ENCODE measurements at regions not wholly inside any gene's neighbourhood (a gene's known extent, or its start where the extent isn't known, plus 50 kb on each side); places are given as distances from the start of the nearest gene placed in this dataset.

DNA sequence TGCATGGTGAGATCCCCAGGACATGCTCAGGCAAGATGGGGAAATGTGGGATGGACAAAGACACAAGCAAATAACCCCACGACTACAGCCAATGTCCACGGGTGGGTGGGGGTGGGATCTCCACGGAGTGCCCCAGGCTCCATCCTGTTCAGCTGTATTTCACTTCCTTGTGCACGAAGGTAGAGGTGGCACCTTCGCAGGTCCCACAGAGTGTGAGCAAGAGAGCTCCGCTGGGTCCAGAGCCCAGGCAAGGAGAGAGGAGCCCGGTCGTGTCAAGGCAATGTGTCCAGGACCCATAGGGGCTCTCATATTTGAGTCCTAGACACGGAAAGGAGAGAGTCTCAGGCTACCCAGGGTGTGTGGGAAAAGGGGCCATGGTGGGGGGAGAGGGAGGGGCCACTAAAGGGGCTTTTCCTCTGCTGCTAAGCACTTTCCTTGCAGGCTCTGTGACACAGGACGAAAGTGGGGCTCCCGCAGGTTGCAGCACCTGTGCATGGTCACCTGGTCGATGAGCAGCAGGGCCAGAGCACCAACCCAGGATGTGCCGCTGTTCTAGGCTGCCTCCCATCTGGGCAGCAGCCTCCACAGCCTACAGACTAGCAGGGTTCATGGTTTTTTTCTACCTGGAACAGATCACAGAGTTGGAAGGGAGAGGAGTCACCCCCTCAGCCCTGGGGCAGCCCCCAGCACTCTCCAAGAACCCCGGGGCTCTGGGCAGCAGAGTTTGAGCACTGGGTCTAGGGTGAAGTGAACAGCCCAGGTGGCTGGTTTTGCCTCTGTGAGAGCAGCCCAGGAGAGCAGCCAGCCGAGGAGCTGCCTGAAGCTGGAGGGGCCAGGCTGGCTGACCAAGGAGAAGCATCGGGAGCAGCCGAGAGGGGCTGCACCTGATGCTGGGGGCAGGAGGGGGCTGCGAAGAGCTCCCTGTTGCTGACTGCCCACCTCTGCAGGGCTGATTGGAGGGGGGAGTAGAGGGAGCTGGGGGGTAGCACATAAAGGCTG is 100.7 kb upstream of the MVB12B start:
- TF ChIP-seq EZH2 (IDR thresholded peaks at IDR 0.05), result no peak
- no peak for TF ChIP-seq POLR2AphosphoS5 (IDR thresholded peaks at IDR 0.05; ENCODE audit: borderline replicate concordance, low read depth, low read length)

Measured in SK-N-MC (cell line).